ENCODE measurements at regions not wholly inside any gene's neighbourhood (a gene's known extent, or its start where the extent isn't known, plus 50 kb on each side); places are given as distances from the start of the nearest gene placed in this dataset.

DNA sequence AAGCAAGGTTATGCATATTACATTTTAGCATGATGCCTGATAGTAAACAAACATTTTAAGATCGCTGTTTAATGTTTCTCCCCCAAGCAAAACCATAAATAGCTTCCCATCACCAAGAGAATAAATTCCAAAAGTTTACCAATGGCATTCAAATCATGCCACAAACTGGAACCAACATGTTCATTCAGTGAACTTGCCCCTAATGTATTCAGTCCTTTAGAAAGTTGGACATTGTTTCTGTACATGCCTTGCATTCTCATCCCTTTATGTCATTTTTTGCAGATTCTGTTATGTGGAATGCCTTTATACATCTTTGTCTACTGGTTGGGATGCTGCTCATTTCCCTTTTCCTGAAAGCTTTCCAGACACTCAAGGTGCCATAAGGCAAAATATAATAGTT, 105.5 kb downstream of the PYDC2 start:
- no peak for TF ChIP-seq EP300 (IDR thresholded peaks at IDR 0.05; ENCODE audit: low read depth)
- TF ChIP-seq, protein P1, sequence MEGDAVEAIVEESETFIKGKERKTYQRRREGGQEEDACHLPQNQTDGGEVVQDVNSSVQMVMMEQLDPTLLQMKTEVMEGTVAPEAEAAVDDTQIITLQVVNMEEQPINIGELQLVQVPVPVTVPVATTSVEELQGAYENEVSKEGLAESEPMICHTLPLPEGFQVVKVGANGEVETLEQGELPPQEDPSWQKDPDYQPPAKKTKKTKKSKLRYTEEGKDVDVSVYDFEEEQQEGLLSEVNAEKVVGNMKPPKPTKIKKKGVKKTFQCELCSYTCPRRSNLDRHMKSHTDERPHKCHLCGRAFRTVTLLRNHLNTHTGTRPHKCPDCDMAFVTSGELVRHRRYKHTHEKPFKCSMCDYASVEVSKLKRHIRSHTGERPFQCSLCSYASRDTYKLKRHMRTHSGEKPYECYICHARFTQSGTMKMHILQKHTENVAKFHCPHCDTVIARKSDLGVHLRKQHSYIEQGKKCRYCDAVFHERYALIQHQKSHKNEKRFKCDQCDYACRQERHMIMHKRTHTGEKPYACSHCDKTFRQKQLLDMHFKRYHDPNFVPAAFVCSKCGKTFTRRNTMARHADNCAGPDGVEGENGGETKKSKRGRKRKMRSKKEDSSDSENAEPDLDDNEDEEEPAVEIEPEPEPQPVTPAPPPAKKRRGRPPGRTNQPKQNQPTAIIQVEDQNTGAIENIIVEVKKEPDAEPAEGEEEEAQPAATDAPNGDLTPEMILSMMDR (IDR thresholded peaks at IDR 0.05): no peak

Data from transverse colon (tissue), 3 donors.